Ovary (tissue), 3 donors: ENCODE measurements at regions not wholly inside any gene's neighbourhood (a gene's known extent, or its start where the extent isn't known, plus 50 kb on each side); places are given as distances from the start of the nearest gene placed in this dataset.

Source experiments
- POLR2A ChIP-seq: fragments of 450-650 bp; IDR thresholded peaks from one replicate; pipeline ENCODE4 v1.6.1; 2017; ENCODE audit warnings: antibody characterized with exemption, mild to moderate bottlenecking, moderate library complexity
- TF ChIP-seq, protein P1 (sequence below), 3 donors: fragments of 450-650 bp in 2 of 3; fragments of 200-600 bp in 1 of 3; IDR thresholded peaks; one replicate each; pipeline versions ENCODE4 v1.5.1 to v1.8.0; 2016 to 2022; ENCODE audit warnings: antibody characterized with exemption in 3 of 3, mild to moderate bottlenecking in 1 of 3
- donor health status: DM: no; HTN: no; CAD: no.

DNA sequence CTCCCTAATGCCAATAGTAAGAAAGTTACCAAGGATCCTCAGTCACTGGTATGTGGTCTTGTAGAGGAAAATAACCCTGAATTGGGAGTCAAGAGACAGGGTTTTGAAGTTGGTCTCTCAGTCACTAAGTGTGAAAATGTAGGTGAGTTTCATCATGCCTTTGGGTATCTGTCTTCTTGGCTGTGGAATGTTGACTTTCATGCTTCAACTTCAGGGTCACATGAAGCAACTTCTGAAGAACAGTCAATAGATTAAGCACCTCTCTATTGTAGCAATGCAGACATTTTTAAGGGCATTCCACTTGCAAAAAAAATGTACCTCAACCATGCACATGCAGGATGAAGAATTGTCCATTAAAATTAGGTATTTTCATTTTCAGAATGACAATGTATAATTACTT lies 194.6 kb downstream of the CSNK1G3 start:
- TF ChIP-seq, protein P1, sequence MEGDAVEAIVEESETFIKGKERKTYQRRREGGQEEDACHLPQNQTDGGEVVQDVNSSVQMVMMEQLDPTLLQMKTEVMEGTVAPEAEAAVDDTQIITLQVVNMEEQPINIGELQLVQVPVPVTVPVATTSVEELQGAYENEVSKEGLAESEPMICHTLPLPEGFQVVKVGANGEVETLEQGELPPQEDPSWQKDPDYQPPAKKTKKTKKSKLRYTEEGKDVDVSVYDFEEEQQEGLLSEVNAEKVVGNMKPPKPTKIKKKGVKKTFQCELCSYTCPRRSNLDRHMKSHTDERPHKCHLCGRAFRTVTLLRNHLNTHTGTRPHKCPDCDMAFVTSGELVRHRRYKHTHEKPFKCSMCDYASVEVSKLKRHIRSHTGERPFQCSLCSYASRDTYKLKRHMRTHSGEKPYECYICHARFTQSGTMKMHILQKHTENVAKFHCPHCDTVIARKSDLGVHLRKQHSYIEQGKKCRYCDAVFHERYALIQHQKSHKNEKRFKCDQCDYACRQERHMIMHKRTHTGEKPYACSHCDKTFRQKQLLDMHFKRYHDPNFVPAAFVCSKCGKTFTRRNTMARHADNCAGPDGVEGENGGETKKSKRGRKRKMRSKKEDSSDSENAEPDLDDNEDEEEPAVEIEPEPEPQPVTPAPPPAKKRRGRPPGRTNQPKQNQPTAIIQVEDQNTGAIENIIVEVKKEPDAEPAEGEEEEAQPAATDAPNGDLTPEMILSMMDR (IDR thresholded peaks at IDR 0.05), result no peak
- TF ChIP-seq POLR2A, result no peak
